SU-DHL-6 (cell line): ENCODE measurements at regions not wholly inside any gene's neighbourhood (a gene's known extent, or its start where the extent isn't known, plus 50 kb on each side); places are given as distances from the start of the nearest gene placed in this dataset.

ENCODE experiments used
- H2AFZ ChIP-seq: fragments of 200-600 bp; sonication (generic); 2 replicates; pipeline ENCODE4 v1.6.1; 2014; ENCODE audit warnings: low read depth, mild to moderate bottlenecking, moderate library complexity, mixed read lengths, antibody characterized with exemption, low read length; ENCODE audit not compliant: severe bottlenecking
- H3F3A ChIP-seq: fragments of 200-600 bp; shearing (Covaris generic); 2 replicates; pipeline ENCODE4 v1.6.0; 2016; ENCODE audit warnings: antibody characterized with exemption, mild to moderate bottlenecking; ENCODE audit not compliant: insufficient read depth
- H3K27ac ChIP-seq: fragments of 200-600 bp; sonication (generic); 2 replicates; pipeline ENCODE4 v1.5.1; 2016; ENCODE audit warnings: low read depth, mild to moderate bottlenecking, low read length, moderate library complexity, mixed read lengths
- H3K27me3 ChIP-seq: fragments of 200-600 bp; sonication (generic), shearing (Covaris generic); 2 replicates; pipeline ENCODE4 v1.6.0; 2014; ENCODE audit warnings: mild to moderate bottlenecking, low read length
- H3K36me3 ChIP-seq: fragments of 200-600 bp; sonication (generic); 2 replicates; pipeline ENCODE4 v1.6.1; 2014; ENCODE audit warnings: mild to moderate bottlenecking, low read length, mixed read lengths
- H3K4me2 ChIP-seq: fragments of 300-600, 200-600 bp; shearing (Covaris generic), sonication (generic); 2 replicates; pipeline ENCODE4 v1.6.0; 2014; ENCODE audit warnings: low read length, low read depth, mild to moderate bottlenecking; ENCODE audit not compliant: poor library complexity, severe bottlenecking
- H3K4me3 ChIP-seq: fragments of 200-600 bp; sonication (generic); 2 replicates; pipeline ENCODE4 v1.5.1; 2014; ENCODE audit warnings: antibody characterized with exemption, low read length, mild to moderate bottlenecking, mixed read lengths; ENCODE audit not compliant: insufficient read depth, poor library complexity, severe bottlenecking
- H3K79me2 ChIP-seq: fragments of 200-600 bp; sonication (generic); 2 replicates; pipeline ENCODE4 v1.6.1; 2014; ENCODE audit warnings: mild to moderate bottlenecking, low read length, moderate library complexity; ENCODE audit not compliant: insufficient read depth
- H3K9ac ChIP-seq: fragments of 200-600 bp; sonication (generic); 2 replicates; pipeline ENCODE4 v1.7.0; 2014; ENCODE audit warnings: mild to moderate bottlenecking, low read length
- H3K9me2 ChIP-seq: fragments of 200-600 bp; sonication (generic); replicated peaks from 2 replicates; pipeline ENCODE4 v1.6.1; 2014; ENCODE audit warnings: low read length; ENCODE audit not compliant: insufficient read depth
- H3K9me3 ChIP-seq: fragments of 200-600 bp; sonication (generic); 2 replicates; pipeline ENCODE4 v1.6.1; 2014; ENCODE audit warnings: low read length, mixed read lengths; ENCODE audit not compliant: insufficient read depth
- H4K20me1 ChIP-seq: fragments of 200-600 bp; sonication (generic); 2 replicates; pipeline ENCODE4 v1.6.1; 2014; ENCODE audit warnings: low read depth, mild to moderate bottlenecking, antibody characterized with exemption, low read length, moderate library complexity, mixed read lengths
- CTCF ChIP-seq: fragments of 200-600 bp; sonication (generic); IDR thresholded peaks from one replicate; pipeline ENCODE4 v1.5.1; 2017; ENCODE audit warnings: antibody characterized with exemption, mild to moderate bottlenecking, low read length, moderate library complexity; ENCODE audit not compliant: insufficient read depth, poor library complexity, severe bottlenecking
- EZH2phosphoT487 ChIP-seq: fragments of 200-600 bp; sonication (generic), shearing (Covaris generic); conservative IDR thresholded peaks from 2 replicates; pipeline ENCODE4 v1.6.1; 2018; ENCODE audit warnings: mild to moderate bottlenecking, antibody characterized with exemption, low read length, moderate library complexity, mixed read lengths

GRCh38 chr10:37684765-37685164 lies 172.6 kb downstream of the ZNF248 start:
- Histone ChIP-seq H3K4me3 (no peak overlapping the region), H3K79me2 (no peaks in the 10 kb centered on the region), H3K27me3 (no peaks in the 10 kb centered on the region), H3F3A (no peaks in the 10 kb centered on the region), H3K9me3 (no peaks in the 10 kb centered on the region), H2AFZ (no peak overlapping the region), H4K20me1 (no peaks in the 10 kb centered on the region), H3K9ac (no peak overlapping the region), H3K9me2 (no peaks in the 10 kb centered on the region), H3K4me2 (no peak overlapping the region), H3K27ac (no peak overlapping the region), H3K36me3 (no peaks in the 10 kb centered on the region)
- no peak for TF ChIP-seq CTCF
- TF ChIP-seq EZH2phosphoT487, result no peak

GRCh38 chr10:37682617-37683016 lies 174.8 kb downstream of the ZNF248 start:
- no peak for TF ChIP-seq EZH2phosphoT487
- TF ChIP-seq CTCF, result no peak
- no peaks in the 10 kb centered on the region for H3K79me2 ChIP-seq
- H2AFZ ChIP-seq, result no peak overlapping the region
- H3K9me3 ChIP-seq, result no peaks in the 10 kb centered on the region
- no peak overlapping the region for H3K9ac ChIP-seq
- no peaks in the 10 kb centered on the region for H3K36me3 ChIP-seq
- no peak overlapping the region for H3K4me3 ChIP-seq
- H3K9me2 ChIP-seq, result no peaks in the 10 kb centered on the region
- H3K27me3 ChIP-seq, result no peaks in the 10 kb centered on the region
- no peak overlapping the region for H3K4me2 ChIP-seq
- H3K27ac ChIP-seq, result no peak overlapping the region
- H4K20me1 ChIP-seq, result no peaks in the 10 kb centered on the region
- no peaks in the 10 kb centered on the region for H3F3A ChIP-seq

- H3K27ac ChIP-seq, result no peak overlapping the region
- H3K9ac ChIP-seq, result no peak overlapping the region
- no peaks in the 10 kb centered on the region for H3K36me3 ChIP-seq
- H3K4me3 ChIP-seq, result no peak overlapping the region
- no peaks in the 10 kb centered on the region for H3F3A ChIP-seq
- no peak overlapping the region for H3K4me2 ChIP-seq
- TF ChIP-seq EZH2phosphoT487, result no peak
- TF ChIP-seq CTCF, result no peak
- no peaks in the 10 kb centered on the region for H3K27me3 ChIP-seq
- no peaks in the 10 kb centered on the region for H3K9me3 ChIP-seq
- no peaks in the 10 kb centered on the region for H4K20me1 ChIP-seq
- no peaks in the 10 kb centered on the region for H3K79me2 ChIP-seq
- no peaks in the 10 kb centered on the region for H3K9me2 ChIP-seq
- no peak overlapping the region for H2AFZ ChIP-seq
Measured at GRCh38 chr10:37681617-37681999, 175.8 kb downstream of the ZNF248 start.
